ENCODE measurements at regions not wholly inside any gene's neighbourhood (a gene's known extent, or its start where the extent isn't known, plus 50 kb on each side); places are given as distances from the start of the nearest gene placed in this dataset.

DNA sequence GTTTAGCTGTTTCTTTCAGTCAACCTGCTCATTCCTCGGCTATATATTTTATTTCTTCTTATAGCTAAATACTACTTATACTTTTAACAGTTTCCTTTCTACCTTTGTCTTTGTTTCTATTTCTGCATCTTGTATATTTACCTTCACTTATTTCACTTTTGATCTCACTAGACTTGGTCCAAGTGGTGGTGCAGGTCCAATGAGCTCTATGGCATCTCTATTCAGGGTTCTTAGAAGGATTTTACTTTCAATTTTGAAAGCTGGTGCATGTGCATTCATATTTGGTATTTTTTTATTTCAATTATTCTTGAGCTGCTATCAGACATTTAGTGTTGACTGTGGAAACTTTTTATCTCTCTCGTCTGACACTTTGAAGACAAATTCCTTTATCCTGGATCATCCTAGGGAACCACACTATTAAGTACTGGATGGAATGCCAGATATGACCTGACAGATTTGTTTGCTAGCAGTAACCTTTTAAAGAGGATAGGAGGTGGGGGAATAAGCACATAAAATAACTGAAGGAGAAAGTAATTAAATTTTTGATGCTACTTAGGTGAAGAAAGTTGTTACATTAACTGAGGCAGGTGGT lies 123.1 kb upstream of the PJA2 start:
- DNase-seq, result no peak

DNA sequence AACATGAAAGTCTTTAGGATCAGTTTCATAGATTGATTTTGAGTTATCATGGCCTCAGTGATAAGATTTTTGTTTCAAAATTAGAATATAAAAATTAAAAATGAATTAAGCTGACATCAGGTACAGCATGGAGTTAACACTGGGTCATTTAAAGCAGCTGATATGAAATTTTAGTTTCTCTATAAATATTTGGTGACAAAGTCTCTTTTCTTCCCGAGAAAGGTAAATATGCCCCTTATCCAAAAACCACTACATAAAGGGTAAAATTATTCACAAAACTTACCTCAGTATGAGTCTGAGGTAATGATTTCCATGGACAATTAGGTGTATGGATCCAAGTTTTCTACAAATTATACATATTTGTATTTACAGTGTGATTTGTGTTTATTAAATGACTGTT lies 121.5 kb upstream of the PJA2 start:
- no peak for DNase-seq

DNA sequence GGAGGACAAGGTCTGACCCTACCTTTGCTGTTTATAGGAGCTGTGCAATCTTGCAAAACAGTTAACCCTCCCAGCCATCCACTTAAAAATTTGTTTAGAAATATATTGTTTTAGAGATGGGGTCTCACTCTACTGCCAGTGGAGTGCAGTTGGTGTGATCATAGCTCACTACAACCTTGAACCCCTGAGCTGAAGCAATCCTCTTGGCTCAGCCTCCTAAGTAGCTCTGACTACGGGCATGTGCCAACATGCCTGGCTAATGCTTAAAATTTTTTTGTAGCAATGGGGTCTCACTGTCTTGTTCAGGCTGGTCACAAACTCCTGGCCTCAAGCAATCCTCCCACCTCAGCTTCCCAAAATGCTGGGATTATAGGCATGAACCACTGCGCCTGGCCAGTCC lies 120.2 kb upstream of the PJA2 start:
- no peak for DNase-seq

DNA sequence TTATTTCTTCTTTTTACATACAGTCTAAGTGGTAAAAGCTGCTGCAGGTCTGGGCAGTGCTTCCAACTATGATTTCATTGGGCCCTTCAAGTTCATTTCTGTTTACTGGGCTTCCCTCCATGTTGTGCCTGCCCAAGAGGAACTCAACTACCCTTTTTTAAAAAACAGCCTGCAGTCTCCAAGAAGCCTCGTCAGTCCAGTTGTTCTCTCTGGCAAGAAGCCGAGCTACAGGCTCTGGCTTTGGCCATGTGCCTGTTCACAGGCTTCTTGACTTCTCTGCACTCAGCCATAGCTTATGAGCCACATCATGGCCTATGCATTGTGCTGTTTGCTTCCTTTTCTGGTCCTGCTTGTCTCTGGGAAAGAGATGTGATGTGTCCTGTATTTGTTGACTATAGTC lies 119.7 kb upstream of the PJA2 start:
- DNase-seq, result peak in 4 of 56 donors; percentile 1 to 22 (median 10)

GRCh38 chr5:109524555-109524954 lies 114.8 kb upstream of the PJA2 start:
- no peak for DNase-seq

- DNase-seq, result no peak
Measured at GRCh38 chr5:109524026-109524425, 114.3 kb upstream of the PJA2 start.

- no peak for DNase-seq
Measured at GRCh38 chr5:109522404-109522803, 112.6 kb upstream of the PJA2 start.

GRCh38 chr5:109519416-109519815 lies 109.6 kb upstream of the PJA2 start:
- DNase-seq, result no peak

- DNase-seq, result no peak
Measured at GRCh38 chr5:109516390-109516789, 106.6 kb upstream of the PJA2 start.

DNA sequence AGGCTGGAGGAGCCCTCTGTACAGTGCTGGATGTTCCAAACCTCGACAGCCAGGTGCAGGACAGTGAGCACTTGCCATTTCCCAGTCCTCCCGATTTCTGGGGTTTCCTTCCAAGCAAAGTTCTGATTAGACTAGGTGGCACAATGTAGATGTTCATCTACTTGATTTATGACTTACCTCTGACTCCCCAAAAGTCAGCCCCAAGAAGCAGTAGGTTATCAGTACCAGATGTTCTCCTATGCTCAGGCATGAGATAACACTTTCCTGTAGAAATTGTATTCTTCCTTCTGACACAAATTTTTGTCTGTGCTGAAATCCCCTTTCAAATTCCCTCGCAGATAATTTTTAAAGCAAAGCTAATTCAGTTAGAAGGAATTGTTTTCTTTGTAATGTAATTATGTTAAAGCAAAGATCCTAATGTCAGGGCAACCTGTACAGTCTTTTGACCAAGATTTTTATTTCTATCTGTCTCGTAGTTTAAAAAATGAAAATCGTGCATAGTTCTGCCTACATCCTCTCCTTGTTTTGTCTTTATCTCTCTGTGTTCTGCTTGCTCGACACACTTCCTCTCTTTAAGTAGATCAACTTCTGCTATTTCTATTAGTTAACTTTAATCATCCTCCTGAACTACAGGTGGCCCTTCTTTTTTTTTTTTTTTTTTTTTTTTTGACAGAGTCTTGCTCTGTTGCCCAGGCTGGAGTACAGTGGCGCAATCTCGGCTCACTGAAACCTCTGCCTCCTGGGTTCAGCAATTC lies 102.4 kb upstream of the PJA2 start:
- DNase-seq, result no peak

DNA sequence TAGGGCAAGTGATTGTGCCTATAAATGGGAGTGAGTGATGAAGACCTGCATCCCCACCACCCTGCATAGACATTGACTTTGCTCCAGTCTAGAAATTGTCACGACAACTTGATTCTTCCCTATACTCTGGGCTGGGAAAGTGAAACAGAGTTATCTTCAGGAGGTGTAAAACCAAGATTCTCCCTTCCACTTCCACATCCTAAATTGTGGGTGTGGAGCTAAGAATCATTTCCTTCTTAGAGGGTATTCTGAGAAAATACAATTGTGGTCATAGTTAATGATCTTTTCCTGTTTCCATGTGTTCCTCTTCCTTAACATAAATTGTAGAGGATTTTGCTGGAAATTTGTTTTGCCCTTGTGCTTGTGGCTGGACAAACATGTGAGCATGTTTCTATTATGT lies 96.8 kb upstream of the PJA2 start:
- DNase-seq, result no peak

DNA sequence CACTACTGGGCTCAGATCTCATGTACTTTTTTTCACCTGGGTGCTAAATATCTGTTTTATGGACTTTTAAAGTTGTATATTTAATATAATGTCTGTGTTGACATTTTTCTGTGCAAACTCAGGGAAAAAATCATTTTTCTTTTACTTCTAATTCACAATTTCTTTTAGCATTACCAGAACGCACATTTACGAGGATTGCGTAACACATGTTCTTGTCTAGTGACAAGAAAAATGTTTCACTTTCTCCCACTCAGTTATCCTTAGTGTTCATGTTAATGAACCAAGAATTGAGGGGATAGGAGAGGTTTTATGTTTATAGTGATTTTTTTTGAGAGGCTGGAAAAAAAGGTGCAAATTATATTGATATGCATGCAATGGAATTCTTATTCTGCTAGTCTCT lies 86.3 kb upstream of the PJA2 start:
- DNase-seq, result no peak

DNA sequence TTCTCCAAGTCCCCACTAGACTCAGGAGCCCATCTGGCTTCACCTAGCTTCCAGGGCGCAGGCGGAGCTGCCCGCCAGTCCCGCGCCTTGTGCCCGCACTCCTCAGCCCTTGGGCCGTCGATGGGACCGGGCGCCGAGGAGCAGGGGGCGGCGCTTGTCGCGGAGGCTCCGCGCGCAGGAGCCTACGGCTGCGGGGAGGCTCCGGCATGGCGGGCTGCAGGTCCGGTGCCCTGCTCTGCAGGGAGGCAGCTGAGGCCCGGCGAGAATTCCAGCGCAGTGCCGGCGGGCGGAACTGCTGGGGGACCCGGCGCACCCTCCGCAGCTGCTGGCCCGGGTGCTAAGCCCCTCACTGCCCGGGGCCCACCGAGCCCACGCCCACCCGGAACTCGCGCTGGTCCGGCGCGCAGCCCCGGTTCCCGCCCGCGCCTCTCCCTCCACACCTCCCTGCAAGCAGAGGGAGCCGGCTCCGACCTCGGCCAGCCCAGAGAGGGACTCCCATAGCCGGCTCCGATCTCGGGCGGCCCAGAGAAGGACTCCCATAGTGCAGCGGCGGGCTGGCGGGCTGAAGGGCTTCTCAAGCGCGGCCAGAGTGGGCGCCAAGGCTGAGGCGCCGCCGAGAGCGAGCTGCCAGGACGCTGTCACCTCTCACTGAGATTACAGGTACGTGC lies 78.1 kb upstream of the PJA2 start:
- DNase-seq, result no peak

DNA sequence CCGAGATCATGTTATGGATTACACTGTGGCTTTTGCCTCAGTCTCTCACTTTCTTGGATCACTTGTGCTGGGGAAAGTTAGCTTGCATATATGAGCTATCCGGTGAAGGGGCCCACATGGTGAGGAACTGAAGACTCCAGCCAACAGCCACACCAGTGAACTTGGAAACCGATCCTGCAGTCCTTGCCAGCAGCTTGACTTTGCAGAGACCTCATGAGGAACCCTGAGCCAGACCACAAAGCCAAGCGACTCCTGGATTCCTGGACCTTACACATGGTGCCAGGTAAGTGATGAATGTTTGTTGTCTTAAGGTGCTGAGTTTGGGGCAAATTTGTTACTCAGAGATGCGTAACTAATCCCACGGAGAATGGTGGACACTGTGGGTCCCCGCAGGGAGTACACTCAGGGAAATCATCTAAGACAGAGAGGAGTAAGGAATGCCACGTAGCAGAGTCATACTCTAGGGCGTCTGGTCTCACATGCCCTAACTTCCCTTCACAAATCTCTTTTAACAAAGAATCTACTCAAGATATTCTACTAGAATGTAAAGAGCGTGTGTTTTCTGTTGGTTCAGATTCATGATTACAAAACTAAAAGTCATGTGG lies 76.5 kb upstream of the PJA2 start:
- no peak for DNase-seq

DNA sequence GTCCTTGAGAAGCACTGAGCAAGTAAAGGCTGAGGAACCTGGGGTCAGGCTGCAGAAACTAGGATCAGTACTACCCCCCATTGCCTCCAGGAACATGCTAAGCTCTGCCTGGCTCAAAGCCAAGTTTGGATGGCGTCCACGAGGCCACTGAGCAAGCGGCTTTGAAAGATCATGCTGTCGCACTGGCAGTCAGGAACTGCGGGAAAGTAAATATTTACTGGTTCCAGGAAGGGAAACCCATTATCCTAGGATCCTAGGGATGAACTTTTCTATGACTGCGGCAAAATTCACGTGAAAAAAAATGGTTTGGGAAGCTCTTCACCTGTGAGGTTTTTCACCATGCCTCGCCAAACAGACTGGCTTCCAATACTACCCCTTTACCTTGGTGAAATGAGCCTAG lies 75.3 kb upstream of the PJA2 start:
- peak in 46 of 56 donors; percentile 2 to 80 (median 37) for DNase-seq

- DNase-seq, result no peak
Measured at GRCh38 chr5:109484597-109484996, 74.8 kb upstream of the PJA2 start.

GRCh38 chr5:109483395-109483971 lies 73.7 kb upstream of the PJA2 start:
- DNase-seq, result peak in 1 of 56 donors; percentile 4

GRCh38 chr5:109482748-109483147 lies 73.0 kb upstream of the PJA2 start:
- DNase-seq, result no peak

- no peak for DNase-seq
Measured at GRCh38 chr5:109479260-109479860, 69.6 kb upstream of the PJA2 start.

GRCh38 chr5:109478830-109479229 lies 69.1 kb upstream of the PJA2 start:
- DNase-seq, result no peak

GRCh38 chr5:109476292-109476691 lies 66.5 kb upstream of the PJA2 start:
- no peak for DNase-seq

Measured in amygdala (tissue), 56 donors.